OCI-LY3 (cell line): ENCODE measurements at regions not wholly inside any gene's neighbourhood (a gene's known extent, or its start where the extent isn't known, plus 50 kb on each side); places are given as distances from the start of the nearest gene placed in this dataset.

Experiments
- H2AFZ ChIP-seq: fragments of 200-600, 300-600 bp; shearing (Covaris generic); 2 replicates; pipeline ENCODE4 v1.6.0; 2014; ENCODE audit warnings: antibody characterized with exemption, low read depth, low read length
- H3K27ac ChIP-seq: fragments of 200-600, 300-600 bp; sonication (generic); 2 replicates; pipeline ENCODE4 v1.5.1; 2014; ENCODE audit warnings: mild to moderate bottlenecking, low read length, moderate library complexity, mixed read lengths
- H3K27me3 ChIP-seq: fragments of 200-600, 300-600 bp; sonication (generic); 2 replicates; pipeline ENCODE4 v1.6.1; 2014; ENCODE audit warnings: low read depth, low read length, mixed read lengths
- H3K36me3 ChIP-seq: fragments of 200-600, 300-600 bp; sonication (generic); replicated peaks from 2 replicates; pipeline ENCODE3; 2014; ENCODE audit warnings: low read depth, low read length, mixed read lengths
- H3K4me1 ChIP-seq: fragments of 300-600, 200-600 bp; sonication (generic); 2 replicates; pipeline ENCODE4 v1.6.1; 2014; ENCODE audit warnings: low read length, mixed read lengths
- H3K4me2 ChIP-seq: fragments of 200-600, 300-600 bp; sonication (generic); 2 replicates; pipeline ENCODE4 v1.6.1; 2014; ENCODE audit warnings: low read length, mixed read lengths
- H3K4me3 ChIP-seq: fragments of 300-600, 200-600 bp; sonication (generic); 2 replicates; pipeline ENCODE4 v1.5.1; 2014; ENCODE audit warnings: antibody characterized with exemption, mild to moderate bottlenecking, low read length, moderate library complexity
- H3K79me2 ChIP-seq: fragments of 300-600, 200-600 bp; shearing (Covaris generic); 2 replicates; pipeline ENCODE4 v1.6.1; 2014; ENCODE audit warnings: mild to moderate bottlenecking, low read length, mixed read lengths
- H3K9ac ChIP-seq: fragments of 300-600, 200-600 bp; shearing (Covaris generic); 2 replicates; pipeline ENCODE4 v1.6.0; 2014; ENCODE audit warnings: mild to moderate bottlenecking, low read length, moderate library complexity
- H3K9me3 ChIP-seq: fragments of 200-600, 300-600 bp; shearing (Covaris generic); 2 replicates; pipeline ENCODE4 v1.6.1; 2014; ENCODE audit warnings: low read length, mixed read lengths; ENCODE audit not compliant: insufficient read depth
- H4K20me1 ChIP-seq: fragments of 200-600, 300-600 bp; sonication (generic); 2 replicates; pipeline ENCODE4 v1.6.1; 2016; ENCODE audit warnings: low read length, mixed read lengths; ENCODE audit not compliant: insufficient read depth
- CTCF ChIP-seq: fragments of 200-600, 300-600 bp; sonication (generic); IDR thresholded peaks from 2 replicates; pipeline ENCODE4 v1.5.1; 2014; ENCODE audit warnings: antibody characterized with exemption, low read length, low read depth
- EZH2phosphoT487 ChIP-seq: fragments of 200-600 bp; shearing (Covaris generic); IDR thresholded peaks from 2 replicates; pipeline ENCODE4 v1.6.1; 2018; ENCODE audit warnings: antibody characterized with exemption, mixed run types, low read depth

GRCh38 chr10:121285406-121286196, 312.6 kb downstream of the FGFR2 start:
- no peaks in the 10 kb centered on the region for H3K36me3 ChIP-seq
- no peak overlapping the region for H3K27ac ChIP-seq
- H3K4me3 ChIP-seq = no peak overlapping the region
- no peak overlapping the region for H3K9ac ChIP-seq
- H3K4me1 ChIP-seq = no peaks in the 10 kb centered on the region
- peaks cover 22% of the 10 kb centered on the region; the same call in 1 of the 2 replicates for H3K27me3 ChIP-seq
- H3K79me2 ChIP-seq = no peaks in the 10 kb centered on the region
- no peak for TF ChIP-seq EZH2phosphoT487
- no peak for TF ChIP-seq CTCF
- H3K4me2 ChIP-seq = no peak overlapping the region
- no peak overlapping the region for H2AFZ ChIP-seq
- no peaks in the 10 kb centered on the region for H3K9me3 ChIP-seq
- no peaks in the 10 kb centered on the region for H4K20me1 ChIP-seq

GRCh38 chr10:121288011-121288410, 310.2 kb downstream of the FGFR2 start:
- H3K9me3 ChIP-seq = no peaks in the 10 kb centered on the region
- no peak overlapping the region for H3K4me3 ChIP-seq
- H3K79me2 ChIP-seq = no peaks in the 10 kb centered on the region
- H3K27ac ChIP-seq = no peak overlapping the region
- H3K9ac ChIP-seq = no peak overlapping the region
- peaks cover 6% of the 10 kb centered on the region for H3K4me1 ChIP-seq
- no peak overlapping the region for H2AFZ ChIP-seq
- TF ChIP-seq CTCF = no peak
- no peak for TF ChIP-seq EZH2phosphoT487
- no peaks in the 10 kb centered on the region for H4K20me1 ChIP-seq
- peaks cover 29% of the 10 kb centered on the region; the same call in 1 of the 2 replicates for H3K27me3 ChIP-seq
- H3K36me3 ChIP-seq = no peaks in the 10 kb centered on the region
- H3K4me2 ChIP-seq = no peak overlapping the region

DNA sequence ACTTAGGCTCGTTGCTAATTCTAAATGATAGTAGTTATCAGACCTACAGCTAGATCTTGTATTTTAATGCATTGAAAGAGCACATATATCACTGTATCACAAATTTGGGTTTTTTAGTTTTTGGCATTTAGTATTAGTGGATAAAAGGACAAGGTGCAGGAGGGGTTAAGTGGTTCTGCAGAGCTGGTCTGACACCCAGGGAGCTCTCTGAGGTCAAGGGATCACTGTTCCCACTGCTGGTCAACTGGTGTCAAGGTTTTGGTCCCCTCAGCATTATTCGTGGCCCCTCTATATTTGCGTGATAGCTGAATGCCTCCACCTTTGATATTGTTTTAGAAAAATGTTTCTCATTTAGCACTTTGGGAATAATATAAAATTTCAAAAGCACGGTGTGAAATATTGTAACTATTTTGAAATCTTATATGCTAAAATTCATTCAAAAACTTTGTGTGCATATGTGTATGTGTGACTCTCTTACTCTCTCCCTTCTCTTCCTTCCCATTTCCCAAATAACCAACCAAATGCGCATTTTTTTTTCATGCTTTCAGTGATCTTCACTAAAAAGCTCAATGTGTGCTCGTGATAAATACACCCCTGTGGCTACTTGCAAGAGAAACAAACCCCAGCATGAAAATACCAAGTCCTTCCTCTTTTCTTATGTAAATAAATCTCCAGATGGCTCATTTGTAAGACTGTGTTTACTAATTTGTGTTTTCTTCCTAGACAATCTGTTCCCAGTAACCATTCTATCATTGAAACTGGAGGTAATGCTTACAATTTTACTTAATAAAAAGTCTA, 309.2 kb downstream of the FGFR2 start:
- Histone ChIP-seq H2AFZ (no peak overlapping the region), H3K9ac (no peak overlapping the region), H3K4me1 (peaks cover 6% of the 10 kb centered on the region), H4K20me1 (no peaks in the 10 kb centered on the region), H3K79me2 (no peaks in the 10 kb centered on the region), H3K9me3 (no peaks in the 10 kb centered on the region), H3K27me3 (peaks cover 29% of the 10 kb centered on the region; the same call in 1 of the 2 replicates), H3K4me3 (no peak overlapping the region), H3K4me2 (no peak overlapping the region), H3K36me3 (no peaks in the 10 kb centered on the region), H3K27ac (no peak overlapping the region)
- no peak for TF ChIP-seq EZH2phosphoT487
- no peak for TF ChIP-seq CTCF

- Histone ChIP-seq H3K36me3 (no peaks in the 10 kb centered on the region), H3K9me3 (no peaks in the 10 kb centered on the region), H3K79me2 (no peaks in the 10 kb centered on the region), H4K20me1 (no peaks in the 10 kb centered on the region), H3K27me3 (peaks cover 29% of the 10 kb centered on the region; the same call in 1 of the 2 replicates), H3K4me3 (no peak overlapping the region), H2AFZ (no peak overlapping the region), H3K4me2 (no peak overlapping the region), H3K9ac (no peak overlapping the region), H3K27ac (no peak overlapping the region), H3K4me1 (peaks cover 6% of the 10 kb centered on the region)
- no peak for TF ChIP-seq EZH2phosphoT487
- TF ChIP-seq CTCF = no peak
Measured at GRCh38 chr10:121289800-121290199, 308.4 kb downstream of the FGFR2 start.
